GM12878 (cell line): ENCODE measurements at regions not wholly inside any gene's neighbourhood (a gene's known extent, or its start where the extent isn't known, plus 50 kb on each side); places are given as distances from the start of the nearest gene placed in this dataset.

ENCODE experiments used
- CBX3 ChIP-seq: fragments of 200-600 bp; sonication (generic); IDR thresholded peaks from 2 replicates; pipeline ENCODE4 v1.6.1; 2016; ENCODE audit warnings: low read depth, borderline replicate concordance
- CEBPZ ChIP-seq: fragments of 150-350 bp; IDR thresholded peaks from 2 replicates; pipeline ENCODE4 v1.6.1; 2016; ENCODE audit warnings: low read depth, low read length
- IRF4 ChIP-seq: IDR thresholded peaks from 2 replicates; pipeline ENCODE4 v1.6.1; 2011; ENCODE audit warnings: low read depth, low read length
- MLLT1 ChIP-seq: fragments of 450-650 bp; IDR thresholded peaks from 2 replicates; pipeline ENCODE4 v1.6.1; 2016; ENCODE audit warnings: mild to moderate bottlenecking
- ZBTB33 ChIP-seq: fragments of 450-650 bp; IDR thresholded peaks from 2 replicates; pipeline ENCODE4 v1.6.1; 2017; ENCODE audit warnings: mild to moderate bottlenecking
- ZNF592 ChIP-seq: fragments of 450-650 bp; IDR thresholded peaks from 2 replicates; pipeline ENCODE4 v1.6.1; 2017; ENCODE audit warnings: mild to moderate bottlenecking, moderate library complexity

GRCh38 chr18:11296946-11297345, 147.6 kb upstream of the PIEZO2 start (continued):
- TF ChIP-seq CEBPZ: no peak
- no peak for TF ChIP-seq ZBTB33
- no peak for TF ChIP-seq MLLT1
- no peak for TF ChIP-seq IRF4
- no peak for TF ChIP-seq ZNF592
- TF ChIP-seq CBX3: no peak
